ENCODE measurements at regions not wholly inside any gene's neighbourhood (a gene's known extent, or its start where the extent isn't known, plus 50 kb on each side); places are given as distances from the start of the nearest gene placed in this dataset.

DNA sequence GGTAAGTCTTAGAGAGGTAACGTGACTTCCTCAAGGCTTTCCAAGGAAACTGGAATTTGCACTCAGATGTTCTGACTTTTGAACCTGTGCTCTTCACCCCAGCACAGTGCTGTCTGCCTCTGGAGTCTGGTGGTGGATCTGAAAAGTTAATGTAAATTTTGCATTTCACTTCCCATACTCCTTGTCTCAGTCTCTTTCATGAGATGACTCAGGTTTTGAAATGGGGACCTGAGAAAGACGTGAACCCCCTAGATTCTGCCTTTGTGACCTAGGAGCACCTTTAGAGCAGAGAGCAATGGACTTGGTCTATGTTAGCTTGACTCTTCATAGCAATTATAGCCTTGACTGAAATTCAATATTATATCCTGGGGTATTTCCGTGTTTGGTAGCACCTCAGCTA, 223.0 kb downstream of the QKI start:
- TF ChIP-seq, protein P1, sequence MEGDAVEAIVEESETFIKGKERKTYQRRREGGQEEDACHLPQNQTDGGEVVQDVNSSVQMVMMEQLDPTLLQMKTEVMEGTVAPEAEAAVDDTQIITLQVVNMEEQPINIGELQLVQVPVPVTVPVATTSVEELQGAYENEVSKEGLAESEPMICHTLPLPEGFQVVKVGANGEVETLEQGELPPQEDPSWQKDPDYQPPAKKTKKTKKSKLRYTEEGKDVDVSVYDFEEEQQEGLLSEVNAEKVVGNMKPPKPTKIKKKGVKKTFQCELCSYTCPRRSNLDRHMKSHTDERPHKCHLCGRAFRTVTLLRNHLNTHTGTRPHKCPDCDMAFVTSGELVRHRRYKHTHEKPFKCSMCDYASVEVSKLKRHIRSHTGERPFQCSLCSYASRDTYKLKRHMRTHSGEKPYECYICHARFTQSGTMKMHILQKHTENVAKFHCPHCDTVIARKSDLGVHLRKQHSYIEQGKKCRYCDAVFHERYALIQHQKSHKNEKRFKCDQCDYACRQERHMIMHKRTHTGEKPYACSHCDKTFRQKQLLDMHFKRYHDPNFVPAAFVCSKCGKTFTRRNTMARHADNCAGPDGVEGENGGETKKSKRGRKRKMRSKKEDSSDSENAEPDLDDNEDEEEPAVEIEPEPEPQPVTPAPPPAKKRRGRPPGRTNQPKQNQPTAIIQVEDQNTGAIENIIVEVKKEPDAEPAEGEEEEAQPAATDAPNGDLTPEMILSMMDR (IDR thresholded peaks at IDR 0.05 in 2 of 3, conservative IDR thresholded peaks at IDR 0.05 in 1 of 3; ENCODE audit: borderline replicate concordance in 1 of 3, insufficient read depth in 1 of 3, low read depth in 2 of 3, low read length in 2 of 3) = no peak
- no peak for TF ChIP-seq TCF7L2 (IDR thresholded peaks at IDR 0.05; ENCODE audit: borderline replicate concordance, extremely low read depth, insufficient read depth, insufficient read length)
- no peak for TF ChIP-seq ZNF274 (IDR thresholded peaks at IDR 0.05; ENCODE audit: low read depth, low read length)
- no peak for TF ChIP-seq EZH2 (IDR thresholded peaks at IDR 0.05)
- TF ChIP-seq, protein P2, sequence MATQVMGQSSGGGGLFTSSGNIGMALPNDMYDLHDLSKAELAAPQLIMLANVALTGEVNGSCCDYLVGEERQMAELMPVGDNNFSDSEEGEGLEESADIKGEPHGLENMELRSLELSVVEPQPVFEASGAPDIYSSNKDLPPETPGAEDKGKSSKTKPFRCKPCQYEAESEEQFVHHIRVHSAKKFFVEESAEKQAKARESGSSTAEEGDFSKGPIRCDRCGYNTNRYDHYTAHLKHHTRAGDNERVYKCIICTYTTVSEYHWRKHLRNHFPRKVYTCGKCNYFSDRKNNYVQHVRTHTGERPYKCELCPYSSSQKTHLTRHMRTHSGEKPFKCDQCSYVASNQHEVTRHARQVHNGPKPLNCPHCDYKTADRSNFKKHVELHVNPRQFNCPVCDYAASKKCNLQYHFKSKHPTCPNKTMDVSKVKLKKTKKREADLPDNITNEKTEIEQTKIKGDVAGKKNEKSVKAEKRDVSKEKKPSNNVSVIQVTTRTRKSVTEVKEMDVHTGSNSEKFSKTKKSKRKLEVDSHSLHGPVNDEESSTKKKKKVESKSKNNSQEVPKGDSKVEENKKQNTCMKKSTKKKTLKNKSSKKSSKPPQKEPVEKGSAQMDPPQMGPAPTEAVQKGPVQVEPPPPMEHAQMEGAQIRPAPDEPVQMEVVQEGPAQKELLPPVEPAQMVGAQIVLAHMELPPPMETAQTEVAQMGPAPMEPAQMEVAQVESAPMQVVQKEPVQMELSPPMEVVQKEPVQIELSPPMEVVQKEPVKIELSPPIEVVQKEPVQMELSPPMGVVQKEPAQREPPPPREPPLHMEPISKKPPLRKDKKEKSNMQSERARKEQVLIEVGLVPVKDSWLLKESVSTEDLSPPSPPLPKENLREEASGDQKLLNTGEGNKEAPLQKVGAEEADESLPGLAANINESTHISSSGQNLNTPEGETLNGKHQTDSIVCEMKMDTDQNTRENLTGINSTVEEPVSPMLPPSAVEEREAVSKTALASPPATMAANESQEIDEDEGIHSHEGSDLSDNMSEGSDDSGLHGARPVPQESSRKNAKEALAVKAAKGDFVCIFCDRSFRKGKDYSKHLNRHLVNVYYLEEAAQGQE (IDR thresholded peaks at IDR 0.05; ENCODE audit: low read depth) = no peak
- TF ChIP-seq, protein P3, sequence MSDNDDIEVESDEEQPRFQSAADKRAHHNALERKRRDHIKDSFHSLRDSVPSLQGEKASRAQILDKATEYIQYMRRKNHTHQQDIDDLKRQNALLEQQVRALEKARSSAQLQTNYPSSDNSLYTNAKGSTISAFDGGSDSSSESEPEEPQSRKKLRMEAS (IDR thresholded peaks at IDR 0.05) = no peak
- TF ChIP-seq SIN3A (IDR thresholded peaks at IDR 0.05; ENCODE audit: low read depth) = no peak
